H9 (cell line): ENCODE measurements at regions not wholly inside any gene's neighbourhood (a gene's known extent, or its start where the extent isn't known, plus 50 kb on each side); places are given as distances from the start of the nearest gene placed in this dataset.

Experiments
- DNase-seq: peaks from one replicate; pipeline ENCODE4 v3.0.0-alpha.2; 2017
- H2AFZ ChIP-seq: one replicate; pipeline ENCODE4 v1.6.1; 2013; ENCODE audit warnings: mild to moderate bottlenecking, low read length, control low read depth, moderate library complexity
- H2AK5ac ChIP-seq: 2 replicates; pipeline ENCODE4 v1.6.1; 2013; ENCODE audit warnings: low read length, control low read depth, mixed read lengths; ENCODE audit not compliant: insufficient read length
- H2BK120ac ChIP-seq: one replicate; pipeline ENCODE4 v1.6.1; 2013; ENCODE audit warnings: low read depth, mild to moderate bottlenecking, low read length, control low read depth, inconsistent platforms; ENCODE audit not compliant: poor library complexity, severe bottlenecking
- H2BK12ac ChIP-seq: 2 replicates; pipeline ENCODE4 v1.6.1; 2013; ENCODE audit warnings: low read length, control low read depth, mixed read lengths, low read depth; ENCODE audit not compliant: insufficient read length
- H2BK15ac ChIP-seq: 2 replicates; pipeline ENCODE4 v1.6.1; 2013; ENCODE audit warnings: low read depth, low read length, control low read depth
- H2BK20ac ChIP-seq: one replicate; pipeline ENCODE4 v1.6.1; 2013; ENCODE audit warnings: low read depth, mild to moderate bottlenecking, low read length, control low read depth, inconsistent platforms; ENCODE audit not compliant: poor library complexity, severe bottlenecking
- H2BK5ac ChIP-seq: 2 replicates; pipeline ENCODE4 v1.6.1; 2013; ENCODE audit warnings: low read length, control low read depth, mixed read lengths; ENCODE audit not compliant: insufficient read length
- H3K14ac ChIP-seq: 2 replicates; pipeline ENCODE4 v1.6.1; 2013; ENCODE audit warnings: low read length, control low read depth; ENCODE audit not compliant: insufficient read depth
- H3K18ac ChIP-seq: 2 replicates; pipeline ENCODE4 v1.6.1; 2013; ENCODE audit warnings: low read depth, mild to moderate bottlenecking, mixed read lengths, low read length, control low read depth; ENCODE audit not compliant: insufficient read length
- H3K23ac ChIP-seq: 2 replicates; pipeline ENCODE4 v1.6.1; 2013; ENCODE audit warnings: low read length, control low read depth, mixed read lengths, low read depth; ENCODE audit not compliant: insufficient read length
- H3K23me2 ChIP-seq: 2 replicates; pipeline ENCODE4 v1.6.1; 2013; ENCODE audit warnings: low read depth, mild to moderate bottlenecking, mixed read lengths, low read length, control low read depth; ENCODE audit not compliant: insufficient read length, poor library complexity, severe bottlenecking
- H3K27ac ChIP-seq: 2 replicates; pipeline ENCODE4 v1.5.1; 2013; ENCODE audit warnings: low read length, control low read depth, mixed read lengths, low read depth; ENCODE audit not compliant: insufficient read length
- H3K27me3 ChIP-seq: 2 replicates; pipeline ENCODE4 v1.6.1; 2013; ENCODE audit warnings: low read length, control low read depth, inconsistent platforms; ENCODE audit not compliant: insufficient read depth
- H3K4ac ChIP-seq: 2 replicates; pipeline ENCODE4 v1.6.1; 2013; ENCODE audit warnings: low read depth, mild to moderate bottlenecking, control low read depth, inconsistent platforms, low read length, moderate library complexity
- H3K4me1 ChIP-seq: 2 replicates; pipeline ENCODE4 v1.6.1; 2013; ENCODE audit warnings: low read length, control low read depth, inconsistent platforms; ENCODE audit not compliant: insufficient read depth
- H3K4me2 ChIP-seq: 2 replicates; pipeline ENCODE4 v1.6.1; 2013; ENCODE audit warnings: low read length, control low read depth, mixed read lengths; ENCODE audit not compliant: insufficient read length, insufficient read depth
- H3K56ac ChIP-seq: 2 replicates; pipeline ENCODE4 v1.6.1; 2013; ENCODE audit warnings: low read depth, mild to moderate bottlenecking, mixed read lengths, low read length, control low read depth; ENCODE audit not compliant: insufficient read length
- H3K79me1 ChIP-seq: 2 replicates; pipeline ENCODE4 v1.6.1; 2013; ENCODE audit warnings: low read depth, mild to moderate bottlenecking, moderate library complexity, low read length, control low read depth, inconsistent platforms; ENCODE audit not compliant: insufficient read depth, poor library complexity, severe bottlenecking
- H3K79me2 ChIP-seq: 2 replicates; pipeline ENCODE4 v1.6.1; 2013; ENCODE audit warnings: low read length, control low read depth, inconsistent platforms; ENCODE audit not compliant: insufficient read depth
- H3K9ac ChIP-seq: 2 replicates; pipeline ENCODE4 v1.6.1; 2013; ENCODE audit warnings: low read length, control low read depth, mixed read lengths; ENCODE audit not compliant: insufficient read length; ENCODE audit errors: extremely low read depth
- H3K9me3 ChIP-seq: one replicate; pipeline ENCODE4 v1.6.1; 2013; ENCODE audit warnings: low read depth, low read length, inconsistent platforms; ENCODE audit not compliant: control insufficient read depth
- H3T11ph ChIP-seq: one replicate; pipeline ENCODE4 v1.6.1; 2013; ENCODE audit warnings: mild to moderate bottlenecking, low read length, control low read depth, inconsistent platforms
- H4K20me1 ChIP-seq: one replicate; pipeline ENCODE4 v1.6.1; 2013; ENCODE audit not compliant: control insufficient read depth, insufficient read length, insufficient read depth
- H4K5ac ChIP-seq: 2 replicates; pipeline ENCODE4 v1.6.1; 2013; ENCODE audit warnings: low read depth, mild to moderate bottlenecking, mixed read lengths, low read length, control low read depth; ENCODE audit not compliant: insufficient read length
- H4K8ac ChIP-seq: replicated peaks from 2 replicates; pipeline ENCODE4 v1.6.1; 2013; ENCODE audit warnings: low read length, control low read depth, mixed read lengths, low read depth; ENCODE audit not compliant: insufficient read length
- H4K91ac ChIP-seq: 2 replicates; pipeline ENCODE4 v1.6.1; 2013; ENCODE audit warnings: low read depth, mild to moderate bottlenecking, moderate library complexity, mixed read lengths, low read length, control low read depth; ENCODE audit not compliant: insufficient read length
- H3K27ac Mint-ChIP-seq, 3 experiments: 2 replicates in 2 of 3; 3 replicates in 1 of 3; pipeline ENCODE4 v1.8.0; 2020 to 2021; ENCODE audit warnings: mixed read lengths in 3 of 3, mild to moderate bottlenecking in 1 of 3, moderate library complexity in 1 of 3
- H3K27me3 Mint-ChIP-seq: 2 replicates; pipeline ENCODE4 v1.8.0; 2021; ENCODE audit warnings: low read depth, mild to moderate bottlenecking, moderate library complexity, mixed read lengths
- H3K36me3 Mint-ChIP-seq, 3 experiments: 2 replicates in 2 of 3; 3 replicates in 1 of 3; pipeline ENCODE4 v1.8.0; 2020 to 2021; ENCODE audit warnings: low read depth in 3 of 3, mixed read lengths in 3 of 3; ENCODE audit not compliant: insufficient read depth in 1 of 3
- H3K4me1 Mint-ChIP-seq, 2 experiments: 2 replicates each; pipeline ENCODE4 v1.8.0; 2020; ENCODE audit warnings: mixed read lengths in 2 of 2
- H3K4me3 Mint-ChIP-seq, 2 experiments: 2 replicates in 1 of 2; 3 replicates in 1 of 2; pipeline ENCODE4 v1.8.0; 2020 to 2021; ENCODE audit warnings: mild to moderate bottlenecking in 2 of 2, mixed read lengths in 2 of 2, moderate library complexity in 1 of 2
- H3K9me3 Mint-ChIP-seq, 2 experiments: 2 replicates in 1 of 2; 3 replicates in 1 of 2; pipeline ENCODE4 v1.8.0; 2020; ENCODE audit warnings: mild to moderate bottlenecking in 2 of 2, mixed read lengths in 2 of 2, moderate library complexity in 1 of 2
- WGBS: extraction: QIAGEN DNeasy Blood & Tissue Kit; methylation state at CpG from one replicate; pipeline ENCODE4 v1.1.7; 2013; ENCODE audit warnings: missing lambda C conversion rate, low lambda C conversion rate, mixed read lengths; ENCODE audit not compliant: insufficient read length; ENCODE audit errors: extremely low coverage; 5-methylcytosine and 5-hydroxymethylcytosine counted together
- TF ChIP-seq, protein P1 (sequence below): fragments of 200-600 bp; sonication (generic); conservative IDR thresholded peaks from 3 replicates; pipeline ENCODE4 v1.8.0; 2021; ENCODE audit warnings: antibody characterized with exemption, mild to moderate bottlenecking

DNA sequence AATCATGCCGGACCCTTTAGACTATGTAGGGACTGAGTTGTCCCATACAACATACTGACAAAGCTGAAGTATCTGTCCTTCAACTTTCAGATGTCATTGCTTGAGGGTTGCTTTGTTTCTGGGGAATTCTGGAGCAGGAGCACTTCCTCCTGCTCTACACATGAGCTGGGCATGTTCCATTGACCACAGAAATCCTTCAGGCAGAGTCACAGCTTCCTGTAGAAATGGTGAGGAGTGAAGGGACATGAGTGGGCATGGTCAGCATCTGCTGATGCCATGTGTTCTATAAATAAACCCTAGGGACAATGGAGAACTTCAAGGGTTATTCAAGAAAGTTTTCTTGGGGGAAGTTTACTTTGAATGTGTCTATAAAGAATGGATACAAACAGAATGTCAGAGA is 296.6 kb upstream of the FBXL7 start:
- no peak overlapping the region for H3K4me2 ChIP-seq
- H3K56ac ChIP-seq = no peak overlapping the region
- no peak for DNase-seq
- no peak overlapping the region for H4K91ac ChIP-seq
- peaks cover 64% of the 10 kb centered on the region for H3K27me3 Mint-ChIP-seq
- H3T11ph ChIP-seq = no peak overlapping the region
- H4K8ac ChIP-seq = no peak overlapping the region
- H3K79me2 ChIP-seq = no peaks in the 10 kb centered on the region
- no peak overlapping the region for H3K14ac ChIP-seq
- no peak overlapping the region for H2BK5ac ChIP-seq
- no peaks in the 10 kb centered on the region for H4K20me1 ChIP-seq
- no peaks in the 10 kb centered on the region for H3K4me1 Mint-ChIP-seq
- H3K18ac ChIP-seq = no peak overlapping the region
- H2BK20ac ChIP-seq = no peak overlapping the region
- peaks cover 0 to 2% (median 1%) of the 10 kb centered on the region in 3 experiments; a peak in 2 of 7 replicates for H3K36me3 Mint-ChIP-seq
- H2AK5ac ChIP-seq = no peak overlapping the region
- no peak overlapping the region for H3K4ac ChIP-seq
- no peak overlapping the region for H3K27ac Mint-ChIP-seq
- H2BK120ac ChIP-seq = no peak overlapping the region
- H3K9ac ChIP-seq = no peak overlapping the region
- no peak overlapping the region for H2BK12ac ChIP-seq
- H3K27ac ChIP-seq = no peak overlapping the region
- no peak overlapping the region for H4K5ac ChIP-seq
- H3K23me2 ChIP-seq = no peaks in the 10 kb centered on the region
- H3K27me3 ChIP-seq = no peaks in the 10 kb centered on the region; the same call in 1 of the 2 replicates
- no CpG with 5 or more reads among the region's 1 CpG for WGBS
- no peaks in the 10 kb centered on the region for H3K79me1 ChIP-seq
- no peak overlapping the region for H2BK15ac ChIP-seq
- no peaks in the 10 kb centered on the region for H3K9me3 ChIP-seq
- H3K23ac ChIP-seq = no peak overlapping the region
- no peak overlapping the region for H2AFZ ChIP-seq
- TF ChIP-seq, protein P1, sequence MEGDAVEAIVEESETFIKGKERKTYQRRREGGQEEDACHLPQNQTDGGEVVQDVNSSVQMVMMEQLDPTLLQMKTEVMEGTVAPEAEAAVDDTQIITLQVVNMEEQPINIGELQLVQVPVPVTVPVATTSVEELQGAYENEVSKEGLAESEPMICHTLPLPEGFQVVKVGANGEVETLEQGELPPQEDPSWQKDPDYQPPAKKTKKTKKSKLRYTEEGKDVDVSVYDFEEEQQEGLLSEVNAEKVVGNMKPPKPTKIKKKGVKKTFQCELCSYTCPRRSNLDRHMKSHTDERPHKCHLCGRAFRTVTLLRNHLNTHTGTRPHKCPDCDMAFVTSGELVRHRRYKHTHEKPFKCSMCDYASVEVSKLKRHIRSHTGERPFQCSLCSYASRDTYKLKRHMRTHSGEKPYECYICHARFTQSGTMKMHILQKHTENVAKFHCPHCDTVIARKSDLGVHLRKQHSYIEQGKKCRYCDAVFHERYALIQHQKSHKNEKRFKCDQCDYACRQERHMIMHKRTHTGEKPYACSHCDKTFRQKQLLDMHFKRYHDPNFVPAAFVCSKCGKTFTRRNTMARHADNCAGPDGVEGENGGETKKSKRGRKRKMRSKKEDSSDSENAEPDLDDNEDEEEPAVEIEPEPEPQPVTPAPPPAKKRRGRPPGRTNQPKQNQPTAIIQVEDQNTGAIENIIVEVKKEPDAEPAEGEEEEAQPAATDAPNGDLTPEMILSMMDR = no peak
- H3K4me1 ChIP-seq = no peaks in the 10 kb centered on the region
- H3K9me3 Mint-ChIP-seq = peaks cover 0 to 4% of the 10 kb centered on the region in 2 experiments; a peak in 3 of 5 replicates
- H3K4me3 Mint-ChIP-seq = no peak overlapping the region
